H9 (cell line): ENCODE measurements at regions not wholly inside any gene's neighbourhood (a gene's known extent, or its start where the extent isn't known, plus 50 kb on each side); places are given as distances from the start of the nearest gene placed in this dataset.

Experiments used
- DNase-seq: peaks from one replicate; pipeline ENCODE4 v3.0.0-alpha.2; 2017
- H2AFZ ChIP-seq: one replicate; pipeline ENCODE4 v1.6.1; 2013; ENCODE audit warnings: mild to moderate bottlenecking, low read length, control low read depth, moderate library complexity
- H2AK5ac ChIP-seq: 2 replicates; pipeline ENCODE4 v1.6.1; 2013; ENCODE audit warnings: low read length, control low read depth, mixed read lengths; ENCODE audit not compliant: insufficient read length
- H2BK120ac ChIP-seq: one replicate; pipeline ENCODE4 v1.6.1; 2013; ENCODE audit warnings: low read depth, mild to moderate bottlenecking, low read length, control low read depth, inconsistent platforms; ENCODE audit not compliant: poor library complexity, severe bottlenecking
- H2BK12ac ChIP-seq: 2 replicates; pipeline ENCODE4 v1.6.1; 2013; ENCODE audit warnings: low read length, control low read depth, mixed read lengths, low read depth; ENCODE audit not compliant: insufficient read length
- H2BK15ac ChIP-seq: 2 replicates; pipeline ENCODE4 v1.6.1; 2013; ENCODE audit warnings: low read depth, low read length, control low read depth
- H2BK20ac ChIP-seq: one replicate; pipeline ENCODE4 v1.6.1; 2013; ENCODE audit warnings: low read depth, mild to moderate bottlenecking, low read length, control low read depth, inconsistent platforms; ENCODE audit not compliant: poor library complexity, severe bottlenecking
- H2BK5ac ChIP-seq: 2 replicates; pipeline ENCODE4 v1.6.1; 2013; ENCODE audit warnings: low read length, control low read depth, mixed read lengths; ENCODE audit not compliant: insufficient read length
- H3K14ac ChIP-seq: 2 replicates; pipeline ENCODE4 v1.6.1; 2013; ENCODE audit warnings: low read length, control low read depth; ENCODE audit not compliant: insufficient read depth
- H3K18ac ChIP-seq: 2 replicates; pipeline ENCODE4 v1.6.1; 2013; ENCODE audit warnings: low read depth, mild to moderate bottlenecking, mixed read lengths, low read length, control low read depth; ENCODE audit not compliant: insufficient read length
- H3K23ac ChIP-seq: 2 replicates; pipeline ENCODE4 v1.6.1; 2013; ENCODE audit warnings: low read length, control low read depth, mixed read lengths, low read depth; ENCODE audit not compliant: insufficient read length
- H3K23me2 ChIP-seq: 2 replicates; pipeline ENCODE4 v1.6.1; 2013; ENCODE audit warnings: low read depth, mild to moderate bottlenecking, mixed read lengths, low read length, control low read depth; ENCODE audit not compliant: insufficient read length, poor library complexity, severe bottlenecking
- H3K27ac ChIP-seq: 2 replicates; pipeline ENCODE4 v1.5.1; 2013; ENCODE audit warnings: low read length, control low read depth, mixed read lengths, low read depth; ENCODE audit not compliant: insufficient read length
- H3K27me3 ChIP-seq: 2 replicates; pipeline ENCODE4 v1.6.1; 2013; ENCODE audit warnings: low read length, control low read depth, inconsistent platforms; ENCODE audit not compliant: insufficient read depth
- H3K4ac ChIP-seq: 2 replicates; pipeline ENCODE4 v1.6.1; 2013; ENCODE audit warnings: low read depth, mild to moderate bottlenecking, control low read depth, inconsistent platforms, low read length, moderate library complexity
- H3K4me1 ChIP-seq: 2 replicates; pipeline ENCODE4 v1.6.1; 2013; ENCODE audit warnings: low read length, control low read depth, inconsistent platforms; ENCODE audit not compliant: insufficient read depth
- H3K4me2 ChIP-seq: 2 replicates; pipeline ENCODE4 v1.6.1; 2013; ENCODE audit warnings: low read length, control low read depth, mixed read lengths; ENCODE audit not compliant: insufficient read length, insufficient read depth
- H3K56ac ChIP-seq: 2 replicates; pipeline ENCODE4 v1.6.1; 2013; ENCODE audit warnings: low read depth, mild to moderate bottlenecking, mixed read lengths, low read length, control low read depth; ENCODE audit not compliant: insufficient read length
- H3K79me1 ChIP-seq: 2 replicates; pipeline ENCODE4 v1.6.1; 2013; ENCODE audit warnings: low read depth, mild to moderate bottlenecking, moderate library complexity, low read length, control low read depth, inconsistent platforms; ENCODE audit not compliant: insufficient read depth, poor library complexity, severe bottlenecking
- H3K79me2 ChIP-seq: 2 replicates; pipeline ENCODE4 v1.6.1; 2013; ENCODE audit warnings: low read length, control low read depth, inconsistent platforms; ENCODE audit not compliant: insufficient read depth
- H3K9ac ChIP-seq: 2 replicates; pipeline ENCODE4 v1.6.1; 2013; ENCODE audit warnings: low read length, control low read depth, mixed read lengths; ENCODE audit not compliant: insufficient read length; ENCODE audit errors: extremely low read depth
- H3K9me3 ChIP-seq: one replicate; pipeline ENCODE4 v1.6.1; 2013; ENCODE audit warnings: low read depth, low read length, inconsistent platforms; ENCODE audit not compliant: control insufficient read depth
- H3T11ph ChIP-seq: one replicate; pipeline ENCODE4 v1.6.1; 2013; ENCODE audit warnings: mild to moderate bottlenecking, low read length, control low read depth, inconsistent platforms
- H4K20me1 ChIP-seq: one replicate; pipeline ENCODE4 v1.6.1; 2013; ENCODE audit not compliant: control insufficient read depth, insufficient read length, insufficient read depth
- H4K5ac ChIP-seq: 2 replicates; pipeline ENCODE4 v1.6.1; 2013; ENCODE audit warnings: low read depth, mild to moderate bottlenecking, mixed read lengths, low read length, control low read depth; ENCODE audit not compliant: insufficient read length
- H4K8ac ChIP-seq: replicated peaks from 2 replicates; pipeline ENCODE4 v1.6.1; 2013; ENCODE audit warnings: low read length, control low read depth, mixed read lengths, low read depth; ENCODE audit not compliant: insufficient read length
- H4K91ac ChIP-seq: 2 replicates; pipeline ENCODE4 v1.6.1; 2013; ENCODE audit warnings: low read depth, mild to moderate bottlenecking, moderate library complexity, mixed read lengths, low read length, control low read depth; ENCODE audit not compliant: insufficient read length
- H3K27ac Mint-ChIP-seq, 3 experiments: 2 replicates in 2 of 3; 3 replicates in 1 of 3; pipeline ENCODE4 v1.8.0; 2020 to 2021; ENCODE audit warnings: mixed read lengths in 3 of 3, mild to moderate bottlenecking in 1 of 3, moderate library complexity in 1 of 3
- H3K27me3 Mint-ChIP-seq: 2 replicates; pipeline ENCODE4 v1.8.0; 2021; ENCODE audit warnings: low read depth, mild to moderate bottlenecking, moderate library complexity, mixed read lengths
- H3K36me3 Mint-ChIP-seq, 3 experiments: 2 replicates in 2 of 3; 3 replicates in 1 of 3; pipeline ENCODE4 v1.8.0; 2020 to 2021; ENCODE audit warnings: low read depth in 3 of 3, mixed read lengths in 3 of 3; ENCODE audit not compliant: insufficient read depth in 1 of 3
- H3K4me1 Mint-ChIP-seq, 2 experiments: 2 replicates each; pipeline ENCODE4 v1.8.0; 2020; ENCODE audit warnings: mixed read lengths in 2 of 2
- H3K4me3 Mint-ChIP-seq, 2 experiments: 2 replicates in 1 of 2; 3 replicates in 1 of 2; pipeline ENCODE4 v1.8.0; 2020 to 2021; ENCODE audit warnings: mild to moderate bottlenecking in 2 of 2, mixed read lengths in 2 of 2, moderate library complexity in 1 of 2
- H3K9me3 Mint-ChIP-seq, 2 experiments: 2 replicates in 1 of 2; 3 replicates in 1 of 2; pipeline ENCODE4 v1.8.0; 2020; ENCODE audit warnings: mild to moderate bottlenecking in 2 of 2, mixed read lengths in 2 of 2, moderate library complexity in 1 of 2
- CTCF ChIP-seq: fragments of 200-600 bp; sonication (generic); conservative IDR thresholded peaks from 3 replicates; pipeline ENCODE4 v1.8.0; 2021; ENCODE audit warnings: antibody characterized with exemption, mild to moderate bottlenecking
- WGBS: extraction: QIAGEN DNeasy Blood & Tissue Kit; methylation state at CpG from one replicate; pipeline ENCODE4 v1.1.7; 2013; ENCODE audit warnings: missing lambda C conversion rate, low lambda C conversion rate, mixed read lengths; ENCODE audit not compliant: insufficient read length; ENCODE audit errors: extremely low coverage; 5-methylcytosine and 5-hydroxymethylcytosine counted together

GRCh38 chr16:5478036-5478435 lies 380.4 kb upstream of the EEF2KMT start:
- no peak for TF ChIP-seq CTCF
- no peak overlapping the region for H3T11ph ChIP-seq
- no peaks in the 10 kb centered on the region for H3K27me3 ChIP-seq
- H3K4ac ChIP-seq = no peak overlapping the region
- no peaks in the 10 kb centered on the region for H3K9me3 Mint-ChIP-seq
- no peak overlapping the region for H3K56ac ChIP-seq
- H3K23ac ChIP-seq = no peak overlapping the region
- no peak overlapping the region for H2BK15ac ChIP-seq
- peaks cover 3% of the 10 kb centered on the region for H3K4me1 ChIP-seq
- no peak overlapping the region for H3K18ac ChIP-seq
- H2BK20ac ChIP-seq = no peak overlapping the region
- H4K5ac ChIP-seq = no peak overlapping the region
- no peak overlapping the region for H2BK120ac ChIP-seq
- H4K8ac ChIP-seq = no peak overlapping the region
- H3K9me3 ChIP-seq = no peaks in the 10 kb centered on the region
- no peak overlapping the region for H3K4me3 Mint-ChIP-seq
- peaks cover 41% of the 10 kb centered on the region for H3K27me3 Mint-ChIP-seq
- no peak overlapping the region for H2BK12ac ChIP-seq
- no peak overlapping the region for H3K27ac ChIP-seq
- no peak overlapping the region for H4K91ac ChIP-seq
- no peak overlapping the region for H3K4me2 ChIP-seq
- H3K4me1 Mint-ChIP-seq = peaks cover 28 to 37% of the 10 kb centered on the region in 2 experiments
- no peaks in the 10 kb centered on the region for H3K79me1 ChIP-seq
- no CpG with 5 or more reads among the region's 7 CpGs for WGBS
- H2BK5ac ChIP-seq = no peak overlapping the region
- no peak overlapping the region for H3K9ac ChIP-seq
- no peak overlapping the region for H2AFZ ChIP-seq
- no peak for DNase-seq
- no peaks in the 10 kb centered on the region for H3K23me2 ChIP-seq
- H3K79me2 ChIP-seq = no peaks in the 10 kb centered on the region
- H3K36me3 Mint-ChIP-seq = no peaks in the 10 kb centered on the region
- H4K20me1 ChIP-seq = no peaks in the 10 kb centered on the region
- no peak overlapping the region; the same call in 1 of the 2 replicates for H3K14ac ChIP-seq
- H3K27ac Mint-ChIP-seq = no peak overlapping the region
- H2AK5ac ChIP-seq = no peak overlapping the region
